Endothelial cell (in vitro differentiated cells): ENCODE measurements at regions not wholly inside any gene's neighbourhood (a gene's known extent, or its start where the extent isn't known, plus 50 kb on each side); places are given as distances from the start of the nearest gene placed in this dataset.
"Not testable (repeated sequence)": the region's sequence is repeated elsewhere in the genome, so short reads cannot be mapped to it uniquely, and the experiment has no call there.

ENCODE experiments used
- DNase-seq: peaks from one replicate; pipeline ENCODE4 v3.0.0; 2021; ENCODE audit warnings: low spot score
- H3K27ac Mint-ChIP-seq: one replicate; pipeline ENCODE4 v1.8.0; 2021; ENCODE audit warnings: mixed read lengths, inconsistent platforms; ENCODE audit not compliant: unreplicated experiment
- H3K27me3 Mint-ChIP-seq: one replicate; pipeline ENCODE4 v1.8.0; 2021; ENCODE audit warnings: mild to moderate bottlenecking, moderate library complexity, mixed read lengths, inconsistent platforms; ENCODE audit not compliant: unreplicated experiment
- H3K36me3 Mint-ChIP-seq: one replicate; pipeline ENCODE4 v1.8.0; 2021; ENCODE audit warnings: mild to moderate bottlenecking, low read depth, mixed read lengths, inconsistent platforms; ENCODE audit not compliant: unreplicated experiment
- H3K4me1 Mint-ChIP-seq: one replicate; pipeline ENCODE4 v1.8.0; 2021; ENCODE audit warnings: mild to moderate bottlenecking, mixed read lengths, inconsistent platforms; ENCODE audit not compliant: unreplicated experiment
- H3K4me3 Mint-ChIP-seq: one replicate; pipeline ENCODE4 v1.8.0; 2021; ENCODE audit warnings: mild to moderate bottlenecking, mixed read lengths, inconsistent platforms; ENCODE audit not compliant: unreplicated experiment
- H3K9me3 Mint-ChIP-seq: one replicate; pipeline ENCODE4 v1.8.0; 2021; ENCODE audit warnings: mixed read lengths, inconsistent platforms; ENCODE audit not compliant: unreplicated experiment
- TF ChIP-seq, protein P1 (sequence below): fragments of 200-600 bp; sonication (generic); IDR thresholded peaks from one replicate; pipeline ENCODE4 v1.5.0; 2021; ENCODE audit warnings: antibody characterized with exemption; ENCODE audit not compliant: unreplicated experiment

GRCh38 chr10:43844221-43844620 is 195.5 kb upstream of the ZNF32 start:
- TF ChIP-seq, protein P1, sequence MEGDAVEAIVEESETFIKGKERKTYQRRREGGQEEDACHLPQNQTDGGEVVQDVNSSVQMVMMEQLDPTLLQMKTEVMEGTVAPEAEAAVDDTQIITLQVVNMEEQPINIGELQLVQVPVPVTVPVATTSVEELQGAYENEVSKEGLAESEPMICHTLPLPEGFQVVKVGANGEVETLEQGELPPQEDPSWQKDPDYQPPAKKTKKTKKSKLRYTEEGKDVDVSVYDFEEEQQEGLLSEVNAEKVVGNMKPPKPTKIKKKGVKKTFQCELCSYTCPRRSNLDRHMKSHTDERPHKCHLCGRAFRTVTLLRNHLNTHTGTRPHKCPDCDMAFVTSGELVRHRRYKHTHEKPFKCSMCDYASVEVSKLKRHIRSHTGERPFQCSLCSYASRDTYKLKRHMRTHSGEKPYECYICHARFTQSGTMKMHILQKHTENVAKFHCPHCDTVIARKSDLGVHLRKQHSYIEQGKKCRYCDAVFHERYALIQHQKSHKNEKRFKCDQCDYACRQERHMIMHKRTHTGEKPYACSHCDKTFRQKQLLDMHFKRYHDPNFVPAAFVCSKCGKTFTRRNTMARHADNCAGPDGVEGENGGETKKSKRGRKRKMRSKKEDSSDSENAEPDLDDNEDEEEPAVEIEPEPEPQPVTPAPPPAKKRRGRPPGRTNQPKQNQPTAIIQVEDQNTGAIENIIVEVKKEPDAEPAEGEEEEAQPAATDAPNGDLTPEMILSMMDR = no peak
- no peak for DNase-seq
- no peak overlapping the region for H3K27ac Mint-ChIP-seq
- peaks cover 6% of the 10 kb centered on the region for H3K27me3 Mint-ChIP-seq
- H3K4me1 Mint-ChIP-seq = peaks cover 4% of the 10 kb centered on the region
- no peaks in the 10 kb centered on the region for H3K9me3 Mint-ChIP-seq
- H3K36me3 Mint-ChIP-seq = peaks cover 4% of the 10 kb centered on the region
- no peak overlapping the region for H3K4me3 Mint-ChIP-seq

DNA sequence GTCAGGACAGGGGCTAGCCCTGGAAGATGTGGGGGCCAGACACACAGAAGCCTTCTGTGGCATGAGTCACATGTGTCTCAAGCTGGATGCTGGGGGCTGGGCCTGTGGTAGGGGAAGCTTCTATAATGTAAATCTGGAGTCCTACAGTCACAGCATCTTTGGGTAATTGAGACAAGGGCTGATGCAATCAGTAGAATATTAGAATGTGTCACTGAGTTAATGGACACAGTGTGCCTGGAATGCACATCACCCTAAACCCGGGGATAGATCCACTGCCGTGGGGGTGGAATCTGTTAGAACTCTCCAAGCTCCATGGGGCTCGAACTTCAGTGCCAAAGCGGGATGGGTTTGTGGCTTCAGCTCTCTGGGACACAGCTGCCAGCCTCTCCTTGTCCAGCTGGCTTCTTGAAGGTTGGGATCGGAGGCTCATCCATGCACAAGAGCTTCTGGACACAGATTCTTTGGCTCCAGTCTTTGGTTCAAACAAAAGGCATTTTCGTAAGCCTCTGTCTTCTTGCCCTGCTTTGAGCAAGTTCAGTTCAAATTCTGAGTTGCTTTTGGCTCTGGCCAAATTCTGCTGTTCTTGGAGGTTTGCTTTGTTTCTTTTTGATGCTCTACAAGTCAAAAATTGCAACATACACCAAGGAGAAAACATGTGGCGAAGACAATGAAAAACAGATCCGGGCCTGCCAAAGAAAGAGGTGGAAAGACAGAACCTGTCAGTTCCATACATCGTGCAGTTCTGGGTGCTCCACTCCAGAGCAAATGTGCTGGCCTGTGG is 194.8 kb upstream of the ZNF32 start:
- Mint-ChIP-seq H3K36me3 (peaks cover 4% of the 10 kb centered on the region), H3K4me1 (peaks cover 4% of the 10 kb centered on the region), H3K27me3 (peaks cover 4% of the 10 kb centered on the region), H3K9me3 (no peaks in the 10 kb centered on the region), H3K27ac (no peak overlapping the region), H3K4me3 (no peak overlapping the region)
- DNase-seq = no peak
- TF ChIP-seq, protein P1 = no peak

DNA sequence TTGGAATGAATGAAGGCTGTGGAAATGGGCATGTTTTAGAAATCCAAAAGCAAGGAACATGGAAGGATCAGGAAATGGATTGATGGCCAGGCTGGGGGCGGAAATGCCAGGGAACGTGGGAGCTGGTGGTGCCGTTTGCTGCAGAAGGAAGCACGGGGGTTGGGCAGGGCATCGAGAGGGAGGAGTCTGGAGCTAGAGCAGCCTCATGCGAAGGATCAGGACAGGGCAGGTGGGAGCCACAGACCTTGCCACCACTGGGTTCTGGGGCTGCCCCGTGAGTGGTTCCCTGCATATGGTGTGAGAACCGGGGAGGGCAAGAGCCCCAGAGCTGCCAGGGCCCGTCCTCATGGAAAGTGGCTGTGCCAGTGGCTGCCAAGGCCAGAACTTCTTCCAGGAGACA is 193.8 kb upstream of the ZNF32 start:
- no peak overlapping the region for H3K27ac Mint-ChIP-seq
- peaks cover 4% of the 10 kb centered on the region for H3K4me1 Mint-ChIP-seq
- no peak overlapping the region for H3K4me3 Mint-ChIP-seq
- no peaks in the 10 kb centered on the region for H3K9me3 Mint-ChIP-seq
- peaks cover 4% of the 10 kb centered on the region for H3K36me3 Mint-ChIP-seq
- H3K27me3 Mint-ChIP-seq = peaks cover 4% of the 10 kb centered on the region
- TF ChIP-seq, protein P1 = no peak
- DNase-seq = no peak

- no peak for DNase-seq
- TF ChIP-seq, protein P1 = no peak
- no peak overlapping the region for H3K27ac Mint-ChIP-seq
- peaks cover 4% of the 10 kb centered on the region for H3K4me1 Mint-ChIP-seq
- no peak overlapping the region for H3K4me3 Mint-ChIP-seq
- H3K36me3 Mint-ChIP-seq = peaks cover 4% of the 10 kb centered on the region
- no peaks in the 10 kb centered on the region for H3K9me3 Mint-ChIP-seq
- H3K27me3 Mint-ChIP-seq = peaks cover 4% of the 10 kb centered on the region
Observed at GRCh38 chr10:43842072-43842471, 193.4 kb upstream of the ZNF32 start.

DNA sequence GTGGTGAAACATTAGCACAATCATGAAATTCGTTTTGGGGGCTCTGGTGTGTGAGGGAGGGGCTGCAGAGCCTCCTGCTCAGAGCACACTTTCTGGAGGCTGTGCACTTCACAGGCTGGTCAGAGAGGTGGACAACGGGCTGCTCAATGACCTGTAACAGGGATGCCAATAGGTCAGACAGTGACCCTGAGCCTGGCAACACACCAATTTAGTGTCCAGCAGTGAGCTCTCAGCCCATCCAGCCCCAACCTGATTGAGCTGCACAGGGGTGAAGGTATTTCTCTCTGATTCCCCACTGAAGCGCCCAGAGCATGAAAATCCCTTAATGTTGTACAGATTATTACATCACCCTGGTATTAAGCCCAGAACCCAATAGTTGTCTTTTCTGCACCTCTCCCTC is 191.3 kb upstream of the ZNF32 start:
- Mint-ChIP-seq H3K4me1 (no peaks in the 10 kb centered on the region), H3K36me3 (peaks cover 4% of the 10 kb centered on the region), H3K9me3 (no peaks in the 10 kb centered on the region), H3K4me3 (no peak overlapping the region), H3K27ac (no peak overlapping the region), H3K27me3 (peaks cover 2% of the 10 kb centered on the region)
- TF ChIP-seq, protein P1 = no peak
- DNase-seq = no peak

DNA sequence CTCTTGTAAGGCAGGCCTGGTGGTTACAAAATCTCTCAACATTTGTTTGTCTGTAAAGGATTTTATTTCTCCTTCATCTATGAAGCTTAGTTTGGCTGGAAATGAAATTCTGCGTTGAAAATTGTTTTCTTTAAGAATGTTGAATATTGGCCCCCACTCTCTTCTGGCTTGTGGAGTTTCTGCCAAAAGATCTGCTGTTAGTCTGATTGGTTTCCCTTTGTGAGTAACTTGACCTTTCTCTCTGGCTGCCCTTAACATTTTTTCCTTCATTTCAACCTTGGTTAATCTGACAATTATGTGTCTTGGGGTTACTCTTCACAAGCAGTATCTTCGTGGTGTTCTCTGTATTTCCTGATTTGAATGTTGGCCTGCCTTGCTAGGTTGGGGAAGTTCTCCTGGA is 186.1 kb upstream of the ZNF32 start:
- not testable (repeated sequence) for H3K27ac Mint-ChIP-seq, H3K9me3 Mint-ChIP-seq, H3K36me3 Mint-ChIP-seq, H3K4me3 Mint-ChIP-seq, H3K4me1 Mint-ChIP-seq, H3K27me3 Mint-ChIP-seq, DNase-seq
